SK-N-SH (cell line): ENCODE measurements at regions not wholly inside any gene's neighbourhood (a gene's known extent, or its start where the extent isn't known, plus 50 kb on each side); places are given as distances from the start of the nearest gene placed in this dataset.

ENCODE experiments used
- CTCF ChIA-PET: fragments of 300-600, 350-600 bp; formaldehyde crosslinking; extraction: SDS; loops from one replicate; lab custom pipeline; 2021; lab: Yijun Ruan, JAX
- POLR2A ChIA-PET: fragments of 350-600 bp; sonication (Branson Sonifier 250); formaldehyde crosslinking; extraction: SDS; loops from one replicate; lab custom pipeline; 2020; ENCODE audit warnings: antibody characterized with exemption, inconsistent platforms; lab: Yijun Ruan, JAX
- DNase-seq: peaks from one replicate; pipeline ENCODE4 v3.0.0; 2012
- H2AFZ ChIP-seq: fragments of 200-600 bp; sonication (generic); 2 replicates; pipeline ENCODE4 v1.8.1; 2016; ENCODE audit warnings: antibody characterized with exemption, mild to moderate bottlenecking, low read depth
- H3F3A ChIP-seq: fragments of 200-600 bp; sonication (generic); replicated peaks from 2 replicates; pipeline ENCODE3; 2016; ENCODE audit warnings: antibody characterized with exemption, mild to moderate bottlenecking; ENCODE audit not compliant: insufficient read depth
- H3K27ac ChIP-seq, 2 experiments: fragments of 200-500 bp in 1 of 2; fragments of 200-600 bp in 1 of 2; sonication (Bioruptor generic) in 1 of 2; sonication (generic), shearing (Covaris generic) in 1 of 2; 2 replicates each; pipeline versions ENCODE4 v1.5.1 to v1.6.1; 2014 to 2016; ENCODE audit warnings: low read depth in 2 of 2, inconsistent platforms in 1 of 2, low read length in 1 of 2, mild to moderate bottlenecking in 1 of 2, mixed read lengths in 1 of 2
- H3K27me3 ChIP-seq: fragments of 200-600 bp; sonication (generic), shearing (Covaris generic); 2 replicates; pipeline ENCODE4 v1.6.1; 2016; ENCODE audit warnings: mixed run types; ENCODE audit not compliant: insufficient read depth
- H3K36me3 ChIP-seq, 2 experiments: fragments of 200-500 bp in 1 of 2; fragments of 200-600 bp in 1 of 2; sonication (Bioruptor generic) in 1 of 2; sonication (generic) in 1 of 2; replicated peaks in 1 of 2; 2 replicates each; pipeline versions ENCODE3 to v1.5.1; 2014 to 2016; ENCODE audit warnings: low read length in 1 of 2, mild to moderate bottlenecking in 1 of 2; ENCODE audit not compliant: insufficient read depth in 2 of 2, control insufficient read depth in 1 of 2
- H3K4me1 ChIP-seq, 2 experiments: fragments of 200-500 bp in 1 of 2; fragments of 200-600 bp in 1 of 2; sonication (Bioruptor generic) in 1 of 2; sonication (generic), shearing (Covaris generic) in 1 of 2; 2 replicates each; pipeline versions ENCODE4 v1.5.1 to v1.6.1; 2014 to 2016; ENCODE audit warnings: low read depth in 1 of 2, low read length in 1 of 2, mixed run types in 1 of 2; ENCODE audit not compliant: insufficient read depth in 2 of 2, control insufficient read depth in 1 of 2
- H3K4me2 ChIP-seq: fragments of 200-600 bp; sonication (generic), shearing (Covaris generic); 2 replicates; pipeline ENCODE4 v1.6.1; 2017; ENCODE audit warnings: mixed run types
- H3K4me3 ChIP-seq, 2 experiments: fragments of 200-500 bp in 1 of 2; fragments of 200-600 bp in 1 of 2; sonication (Bioruptor generic) in 1 of 2; sonication (generic), shearing (Covaris generic) in 1 of 2; 2 replicates each; pipeline versions ENCODE4 v1.5.1 to v1.8.1; 2014 to 2016; ENCODE audit warnings: low read depth in 2 of 2, inconsistent platforms in 1 of 2, low read length in 1 of 2, mild to moderate bottlenecking in 1 of 2, mixed read lengths in 1 of 2, moderate library complexity in 1 of 2
- H3K79me2 ChIP-seq: fragments of 200-600 bp; sonication (generic); 2 replicates; pipeline ENCODE4 v1.8.1; 2017; ENCODE audit warnings: mild to moderate bottlenecking; ENCODE audit not compliant: insufficient read depth
- H3K9ac ChIP-seq: fragments of 200-600 bp; sonication (generic); 2 replicates; pipeline ENCODE4 v1.6.1; 2017; ENCODE audit warnings: mixed run types
- H3K9me2 ChIP-seq: fragments of 200-600 bp; sonication (generic); 2 replicates; pipeline ENCODE4 v1.6.1; 2017; ENCODE audit warnings: mixed run types
- H3K9me3 ChIP-seq: fragments of 200-600 bp; sonication (generic); 2 replicates; pipeline ENCODE4 v1.6.1; 2017; ENCODE audit warnings: mixed run types, mild to moderate bottlenecking, moderate library complexity
- H4K20me1 ChIP-seq: fragments of 200-600 bp; sonication (generic); 2 replicates; pipeline ENCODE4 v1.6.1; 2017; ENCODE audit warnings: mild to moderate bottlenecking, mixed run types; ENCODE audit not compliant: insufficient read depth
- CHD2 ChIP-seq: fragments of 150-350 bp; IDR thresholded peaks from 2 replicates; pipeline ENCODE4 v1.6.1; 2018; ENCODE audit warnings: low read length; ENCODE audit not compliant: partially characterized antibody
- EP300 ChIP-seq, 2 experiments: IDR thresholded peaks; 2 replicates each; pipeline versions ENCODE4 v1.4.0 to v1.6.1; 2012; ENCODE audit warnings: borderline replicate concordance in 1 of 2, low read depth in 1 of 2, low read length in 1 of 2
- EZH2phosphoT487 ChIP-seq: fragments of 200-600 bp; sonication (generic); IDR thresholded peaks from 2 replicates; pipeline ENCODE4 v1.6.1; 2017; ENCODE audit warnings: low read depth, mixed run types, mild to moderate bottlenecking, antibody characterized with exemption, moderate library complexity, borderline replicate concordance
- FOSL2 ChIP-seq: IDR thresholded peaks from 2 replicates; pipeline ENCODE4 v1.4.0; 2012; ENCODE audit warnings: low read depth, mild to moderate bottlenecking, moderate library complexity, borderline replicate concordance
- FOXM1 ChIP-seq: IDR thresholded peaks from 2 replicates; pipeline ENCODE4 v1.4.0; 2012; ENCODE audit warnings: low read depth, mild to moderate bottlenecking
- GABPA ChIP-seq: IDR thresholded peaks from 2 replicates; pipeline ENCODE4 v1.4.0; 2012; ENCODE audit warnings: low read depth, mild to moderate bottlenecking
- GATA2 ChIP-seq: sonication (generic); formaldehyde crosslinking; IDR thresholded peaks from 2 replicates; pipeline ENCODE4 v1.5.0; 2020; ENCODE audit warnings: mild to moderate bottlenecking, missing genetic modification reagents
- JUND ChIP-seq: IDR thresholded peaks from 2 replicates; pipeline ENCODE4 v1.4.0; 2012
- MAX ChIP-seq: IDR thresholded peaks from 2 replicates; pipeline ENCODE4 v1.4.0; 2012; ENCODE audit warnings: low read depth
- MEF2A ChIP-seq: IDR thresholded peaks from 2 replicates; pipeline ENCODE4 v1.4.0; 2012; ENCODE audit warnings: low read depth, borderline replicate concordance
- PBX3 ChIP-seq: IDR thresholded peaks from 2 replicates; pipeline ENCODE4; 2012
- POLR2AphosphoS5 ChIP-seq: IDR thresholded peaks from 2 replicates; pipeline ENCODE4 v1.6.1; 2012; ENCODE audit warnings: low read depth, low read length
- RCOR1 ChIP-seq: fragments of 150-350 bp; IDR thresholded peaks from 2 replicates; pipeline ENCODE4 v1.6.1; 2017; ENCODE audit warnings: antibody characterized with exemption, low read length
- REST ChIP-seq: IDR thresholded peaks from 2 replicates; pipeline ENCODE4 v1.6.1; 2012; ENCODE audit warnings: mild to moderate bottlenecking, low read depth, low read length, moderate library complexity
- RFX5 ChIP-seq: IDR thresholded peaks from 2 replicates; pipeline ENCODE4 v1.6.1; 2012; ENCODE audit warnings: mild to moderate bottlenecking, improper control_type of control experiment, low read length
- SIN3A ChIP-seq: IDR thresholded peaks from 2 replicates; pipeline ENCODE4 v1.6.1; 2012; ENCODE audit warnings: low read depth, mild to moderate bottlenecking, low read length, moderate library complexity, borderline replicate concordance
- SMC3 ChIP-seq: IDR thresholded peaks from 2 replicates; pipeline ENCODE4 v1.6.1; 2012; ENCODE audit warnings: low read depth, low read length, improper control_type of control experiment
- TEAD4 ChIP-seq: IDR thresholded peaks from 2 replicates; pipeline ENCODE4 v1.4.0; 2012; ENCODE audit warnings: mild to moderate bottlenecking, borderline replicate concordance; ENCODE audit not compliant: insufficient read depth
- USF1 ChIP-seq: IDR thresholded peaks from 2 replicates; pipeline ENCODE4 v1.4.0; 2012; ENCODE audit warnings: low read depth, borderline replicate concordance
- YY1 ChIP-seq: IDR thresholded peaks from 2 replicates; pipeline ENCODE4 v1.4.0; 2012; ENCODE audit warnings: low read depth, mild to moderate bottlenecking
- ZBTB33 ChIP-seq: IDR thresholded peaks from 2 replicates; pipeline ENCODE4 v1.4.0; 2012; ENCODE audit warnings: low read depth, borderline replicate concordance
- WGBS: methylation state at CpG from one replicate; pipeline ENCODE4 v1.1.6; 2017; ENCODE audit warnings: low lambda C conversion rate; 5-methylcytosine and 5-hydroxymethylcytosine counted together

- Histone ChIP-seq H3K9me3 (no peaks in the 10 kb centered on the region), H3F3A (peaks cover 3% of the 10 kb centered on the region), H2AFZ (peak overlapping the region; percentile 75; the same call in 1 of the 2 replicates), H3K27ac (peak overlapping the region in 1 of 2 experiments; percentile 27; a peak in 1 of 4 replicates), H3K9me2 (no peaks in the 10 kb centered on the region), H3K27me3 (no peaks in the 10 kb centered on the region), H3K4me1 (peaks cover 0 to 6% of the 10 kb centered on the region in 2 experiments; a peak in 1 of 4 replicates), H3K79me2 (no peaks in the 10 kb centered on the region), H3K4me3 (no peak overlapping the region), H3K4me2 (no peak overlapping the region; the same call in 1 of the 2 replicates), H4K20me1 (no peaks in the 10 kb centered on the region), H3K36me3 (no peaks in the 10 kb centered on the region), H3K9ac (peak overlapping the region; percentile 32; the same call in 1 of the 2 replicates)
- CTCF ChIA-PET = no interaction called here
- WGBS = 52% methylated on average over 4 of the region's 4 CpGs
- peak; percentile 43 for TF ChIP-seq JUND
- no peak for TF ChIP-seq RFX5
- no peak for TF ChIP-seq ZBTB33
- no peak for TF ChIP-seq SIN3A
- TF ChIP-seq EP300 (IDR thresholded peaks at IDR 0.05; ENCODE audit: borderline replicate concordance in 1 of 2, low read depth in 1 of 2, low read length in 1 of 2) = no peak
- no peak for TF ChIP-seq TEAD4
- TF ChIP-seq MAX = no peak
- peak; percentile 56; the same call in 1 of the 2 replicates for TF ChIP-seq MEF2A
- TF ChIP-seq REST = no peak
- TF ChIP-seq GATA2 (CRISPR knock-in tag) = no peak
- no peak for TF ChIP-seq EZH2phosphoT487
- TF ChIP-seq USF1 = no peak
- no peak for TF ChIP-seq YY1
- TF ChIP-seq POLR2AphosphoS5 = no peak
- TF ChIP-seq CHD2 = no peak
- TF ChIP-seq FOXM1 = no peak
- no peak for TF ChIP-seq RCOR1
- TF ChIP-seq GABPA = no peak
- TF ChIP-seq FOSL2 = peak; percentile 64; the same call in 1 of the 2 replicates
- 0 out of 2 replicates have a peak, but pooled peaks have one; percentile 10 for TF ChIP-seq PBX3
- no peak for TF ChIP-seq SMC3
- POLR2A ChIA-PET = no interaction called here
- no peak for DNase-seq
These were observed 307.3 kb downstream of the RAPGEF2 start for GRCh38 chr4:159410076-159410777.
